Neural cell (in vitro differentiated cells): ENCODE measurements at regions not wholly inside any gene's neighbourhood (a gene's known extent, or its start where the extent isn't known, plus 50 kb on each side); places are given as distances from the start of the nearest gene placed in this dataset.

Experiments used
- EP300 ChIP-seq: fragments of 450-650 bp; conservative IDR thresholded peaks from 2 replicates; pipeline ENCODE4 v1.6.1; 2014; ENCODE audit warnings: antibody characterized with exemption, mild to moderate bottlenecking, moderate library complexity; ENCODE audit not compliant: poor library complexity, severe bottlenecking
- MXI1 ChIP-seq: fragments of 450-650 bp; conservative IDR thresholded peaks from 2 replicates; pipeline ENCODE4 v1.6.1; 2014; ENCODE audit warnings: antibody characterized with exemption, mild to moderate bottlenecking; ENCODE audit not compliant: poor library complexity, severe bottlenecking
- POLR2AphosphoS5 ChIP-seq: IDR thresholded peaks from 2 replicates; pipeline ENCODE4 v1.6.1; 2012
- RAD21 ChIP-seq: fragments of 450-650 bp; conservative IDR thresholded peaks from 2 replicates; pipeline ENCODE4 v1.6.1; 2014; ENCODE audit warnings: antibody characterized with exemption, mild to moderate bottlenecking, moderate library complexity
- SMC3 ChIP-seq: fragments of 450-650 bp; conservative IDR thresholded peaks from 2 replicates; pipeline ENCODE4 v1.6.1; 2014; ENCODE audit warnings: antibody characterized with exemption, mild to moderate bottlenecking, moderate library complexity; ENCODE audit not compliant: poor library complexity
- TAF1 ChIP-seq: IDR thresholded peaks from 2 replicates; pipeline ENCODE4 v1.6.1; 2012; ENCODE audit warnings: low read depth
- TF ChIP-seq, protein P1 (sequence below): fragments of 450-650 bp; IDR thresholded peaks from 2 replicates; pipeline ENCODE4 v1.5.1; 2014; ENCODE audit warnings: antibody characterized with exemption, mild to moderate bottlenecking, moderate library complexity; ENCODE audit not compliant: poor library complexity, severe bottlenecking
- TF ChIP-seq, protein P2 (sequence below): IDR thresholded peaks from 2 replicates; pipeline ENCODE4 v1.6.1; 2012; ENCODE audit warnings: borderline replicate concordance

DNA sequence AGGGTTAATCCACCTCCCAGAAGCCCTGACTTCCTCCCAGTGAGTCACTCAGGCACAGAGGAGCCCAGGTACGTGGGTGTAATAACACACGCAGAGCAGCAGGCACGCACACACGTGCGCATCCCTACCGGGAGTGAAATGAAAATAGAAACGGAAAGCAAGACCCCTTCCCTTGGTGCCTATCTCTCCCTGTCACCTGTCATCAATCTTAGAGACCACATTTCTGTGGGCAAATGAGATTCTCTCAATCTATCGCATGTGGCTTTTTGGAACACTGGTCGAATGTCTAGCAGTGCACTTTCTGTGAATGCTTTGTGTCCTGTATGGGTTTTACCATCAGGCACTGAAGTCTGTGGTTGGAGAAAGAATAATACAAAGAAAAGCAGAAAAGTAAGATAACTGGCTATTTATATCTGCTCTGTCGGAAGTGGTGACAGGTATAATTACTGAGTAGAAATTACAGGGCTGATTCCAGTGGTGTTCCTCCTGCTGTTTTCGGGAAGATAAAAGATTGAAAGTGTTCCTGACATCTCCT, 137.7 kb upstream of the GRIA1 start:
- TF ChIP-seq, protein P1, sequence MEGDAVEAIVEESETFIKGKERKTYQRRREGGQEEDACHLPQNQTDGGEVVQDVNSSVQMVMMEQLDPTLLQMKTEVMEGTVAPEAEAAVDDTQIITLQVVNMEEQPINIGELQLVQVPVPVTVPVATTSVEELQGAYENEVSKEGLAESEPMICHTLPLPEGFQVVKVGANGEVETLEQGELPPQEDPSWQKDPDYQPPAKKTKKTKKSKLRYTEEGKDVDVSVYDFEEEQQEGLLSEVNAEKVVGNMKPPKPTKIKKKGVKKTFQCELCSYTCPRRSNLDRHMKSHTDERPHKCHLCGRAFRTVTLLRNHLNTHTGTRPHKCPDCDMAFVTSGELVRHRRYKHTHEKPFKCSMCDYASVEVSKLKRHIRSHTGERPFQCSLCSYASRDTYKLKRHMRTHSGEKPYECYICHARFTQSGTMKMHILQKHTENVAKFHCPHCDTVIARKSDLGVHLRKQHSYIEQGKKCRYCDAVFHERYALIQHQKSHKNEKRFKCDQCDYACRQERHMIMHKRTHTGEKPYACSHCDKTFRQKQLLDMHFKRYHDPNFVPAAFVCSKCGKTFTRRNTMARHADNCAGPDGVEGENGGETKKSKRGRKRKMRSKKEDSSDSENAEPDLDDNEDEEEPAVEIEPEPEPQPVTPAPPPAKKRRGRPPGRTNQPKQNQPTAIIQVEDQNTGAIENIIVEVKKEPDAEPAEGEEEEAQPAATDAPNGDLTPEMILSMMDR: no peak
- TF ChIP-seq POLR2AphosphoS5: peak; percentile 83
- peak; percentile 81 for TF ChIP-seq MXI1
- TF ChIP-seq, protein P2, sequence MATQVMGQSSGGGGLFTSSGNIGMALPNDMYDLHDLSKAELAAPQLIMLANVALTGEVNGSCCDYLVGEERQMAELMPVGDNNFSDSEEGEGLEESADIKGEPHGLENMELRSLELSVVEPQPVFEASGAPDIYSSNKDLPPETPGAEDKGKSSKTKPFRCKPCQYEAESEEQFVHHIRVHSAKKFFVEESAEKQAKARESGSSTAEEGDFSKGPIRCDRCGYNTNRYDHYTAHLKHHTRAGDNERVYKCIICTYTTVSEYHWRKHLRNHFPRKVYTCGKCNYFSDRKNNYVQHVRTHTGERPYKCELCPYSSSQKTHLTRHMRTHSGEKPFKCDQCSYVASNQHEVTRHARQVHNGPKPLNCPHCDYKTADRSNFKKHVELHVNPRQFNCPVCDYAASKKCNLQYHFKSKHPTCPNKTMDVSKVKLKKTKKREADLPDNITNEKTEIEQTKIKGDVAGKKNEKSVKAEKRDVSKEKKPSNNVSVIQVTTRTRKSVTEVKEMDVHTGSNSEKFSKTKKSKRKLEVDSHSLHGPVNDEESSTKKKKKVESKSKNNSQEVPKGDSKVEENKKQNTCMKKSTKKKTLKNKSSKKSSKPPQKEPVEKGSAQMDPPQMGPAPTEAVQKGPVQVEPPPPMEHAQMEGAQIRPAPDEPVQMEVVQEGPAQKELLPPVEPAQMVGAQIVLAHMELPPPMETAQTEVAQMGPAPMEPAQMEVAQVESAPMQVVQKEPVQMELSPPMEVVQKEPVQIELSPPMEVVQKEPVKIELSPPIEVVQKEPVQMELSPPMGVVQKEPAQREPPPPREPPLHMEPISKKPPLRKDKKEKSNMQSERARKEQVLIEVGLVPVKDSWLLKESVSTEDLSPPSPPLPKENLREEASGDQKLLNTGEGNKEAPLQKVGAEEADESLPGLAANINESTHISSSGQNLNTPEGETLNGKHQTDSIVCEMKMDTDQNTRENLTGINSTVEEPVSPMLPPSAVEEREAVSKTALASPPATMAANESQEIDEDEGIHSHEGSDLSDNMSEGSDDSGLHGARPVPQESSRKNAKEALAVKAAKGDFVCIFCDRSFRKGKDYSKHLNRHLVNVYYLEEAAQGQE: peak; percentile 94
- peak; percentile 80 for TF ChIP-seq EP300
- TF ChIP-seq TAF1: no peak
- peak; percentile 31 for TF ChIP-seq RAD21
- no peak for TF ChIP-seq SMC3
